WTC11 (cell line): ENCODE measurements at regions not wholly inside any gene's neighbourhood (a gene's known extent, or its start where the extent isn't known, plus 50 kb on each side); places are given as distances from the start of the nearest gene placed in this dataset.
A peak's percentile ranks its signal among the peaks of the same experiment; 100 is the strongest.
"Not testable (repeated sequence)": the region's sequence is repeated elsewhere in the genome, so short reads cannot be mapped to it uniquely, and the experiment has no call there.

Source experiments
- ATAC-seq: fragments of 200-7000 bp; cut with Tn5 transposase; 2 replicates; pipeline ENCODE4 v1.10.0; 2021; ENCODE audit warnings: mild to moderate bottlenecking, moderate library complexity
- CTCF ChIA-PET: fragments of 300-600 bp; sonication (Branson Sonifier 250); formaldehyde crosslinking; loops from one replicate; lab custom pipeline; 2021; ENCODE audit warnings: antibody characterized with exemption; lab: Charles Lee
- POLR2A ChIA-PET: fragments of 350-600 bp; sonication (Branson Sonifier 250); formaldehyde crosslinking; loops from one replicate; lab custom pipeline; 2021; ENCODE audit warnings: antibody characterized with exemption; lab: Charles Lee
- DNase-seq: peaks from one replicate; pipeline ENCODE4 v3.0.0; 2021; ENCODE audit warnings: low spot score
- H3K27ac Mint-ChIP-seq: 2 replicates; pipeline ENCODE4 v1.8.0; 2021; ENCODE audit warnings: mixed read lengths
- H3K27me3 Mint-ChIP-seq: 2 replicates; pipeline ENCODE4 v1.8.0; 2021; ENCODE audit warnings: low read depth, mild to moderate bottlenecking, moderate library complexity, mixed read lengths
- H3K36me3 Mint-ChIP-seq: 2 replicates; pipeline ENCODE4 v1.8.0; 2021; ENCODE audit warnings: mixed read lengths
- H3K4me1 Mint-ChIP-seq: 2 replicates; pipeline ENCODE4 v1.8.0; 2022; ENCODE audit warnings: mixed read lengths
- H3K4me3 Mint-ChIP-seq: 2 replicates; pipeline ENCODE4 v1.8.0; 2021; ENCODE audit warnings: mild to moderate bottlenecking, moderate library complexity, mixed read lengths
- H3K9me3 Mint-ChIP-seq: 2 replicates; pipeline ENCODE4 v1.8.0; 2021; ENCODE audit warnings: mixed read lengths
- E2F1 ChIP-seq: sonication (generic); formaldehyde crosslinking; IDR thresholded peaks from 2 replicates; pipeline ENCODE4 v1.8.0; 2022; ENCODE audit warnings: mild to moderate bottlenecking, missing genetic modification reagents
- ELF4 ChIP-seq: sonication (generic); formaldehyde crosslinking; IDR thresholded peaks from 2 replicates; pipeline ENCODE4 v1.8.1; 2022; ENCODE audit warnings: low read depth, mild to moderate bottlenecking, moderate library complexity, missing genetic modification reagents
- ERG ChIP-seq: fragments of 250-450 bp; sonication (Bioruptor Pico); IDR thresholded peaks from 2 replicates; pipeline ENCODE4 v1.8.0; 2021; ENCODE audit warnings: mild to moderate bottlenecking
- ETV6 ChIP-seq: sonication (generic); formaldehyde crosslinking; IDR thresholded peaks from 2 replicates; pipeline ENCODE4 v1.8.1; 2022; ENCODE audit warnings: mild to moderate bottlenecking, missing genetic modification reagents
- FOXK1 ChIP-seq: sonication (generic); formaldehyde crosslinking; IDR thresholded peaks from 2 replicates; pipeline ENCODE4 v1.8.0; 2022; ENCODE audit warnings: mild to moderate bottlenecking, moderate library complexity, missing genetic modification reagents
- HMGA2 ChIP-seq: fragments of 250-450 bp; sonication (Bioruptor Pico); IDR thresholded peaks from 2 replicates; pipeline ENCODE4 v1.4.0; 2021; ENCODE audit warnings: mild to moderate bottlenecking, moderate library complexity
- IRF1 ChIP-seq: sonication (generic); formaldehyde crosslinking; IDR thresholded peaks from 2 replicates; pipeline ENCODE4 v1.8.0; 2023; ENCODE audit warnings: missing genetic modification reagents
- JAZF1 ChIP-seq: fragments of 250-450 bp; sonication (Bioruptor Pico); IDR thresholded peaks from 2 replicates; pipeline ENCODE4 v1.9.0; 2021; ENCODE audit warnings: moderate library complexity, mild to moderate bottlenecking, inconsistent platforms
- NR1H2 ChIP-seq: sonication (generic); formaldehyde crosslinking; IDR thresholded peaks from 2 replicates; pipeline ENCODE4 v1.9.0; 2021; ENCODE audit warnings: mild to moderate bottlenecking, moderate library complexity, missing genetic modification reagents
- NR2C2 ChIP-seq: sonication (generic); formaldehyde crosslinking; IDR thresholded peaks from 2 replicates; pipeline ENCODE4 v1.8.0; 2022; ENCODE audit warnings: mild to moderate bottlenecking, missing genetic modification reagents
- PREB ChIP-seq: sonication (generic); formaldehyde crosslinking; IDR thresholded peaks from 2 replicates; pipeline ENCODE4 v1.8.1; 2022; ENCODE audit warnings: mild to moderate bottlenecking, missing genetic modification reagents, moderate library complexity, borderline replicate concordance
- TEAD1 ChIP-seq: sonication (generic); formaldehyde crosslinking; IDR thresholded peaks from 2 replicates; pipeline ENCODE4 v1.8.0; 2022; ENCODE audit warnings: mild to moderate bottlenecking, missing genetic modification reagents
- ZNF281 ChIP-seq: sonication (generic); formaldehyde crosslinking; IDR thresholded peaks from 2 replicates; pipeline ENCODE4 v1.8.0; 2023; ENCODE audit warnings: mild to moderate bottlenecking, missing genetic modification reagents
- ZNF671 ChIP-seq: fragments of 250-450 bp; sonication (Bioruptor Pico); IDR thresholded peaks from 2 replicates; pipeline ENCODE4 v1.8.0; 2021; ENCODE audit warnings: mild to moderate bottlenecking

GRCh38 chr4:33130662-33131061 is 2410.5 kb downstream of the PCDH7 start:
- peak; percentile 92; the same call in 1 of the 2 replicates for TF ChIP-seq HMGA2 (CRISPR knock-in tag)
- TF ChIP-seq, all 79 proteins: peak for 1; not testable (repeated sequence) for 78
- POLR2A ChIA-PET, CTCF ChIA-PET, H3K9me3 Mint-ChIP-seq, ATAC-seq, H3K27ac Mint-ChIP-seq, H3K36me3 Mint-ChIP-seq, DNase-seq, H3K4me3 Mint-ChIP-seq, H3K27me3 Mint-ChIP-seq: not testable (repeated sequence)
- peaks cover 11% of the 10 kb centered on the region for H3K4me1 Mint-ChIP-seq

- no peak for DNase-seq
- CTCF ChIA-PET: interaction anchor here (0.5 to 1.1 kb wide), 2 partner anchors 9 to 60 kb away, joined by 3 to 5 read pairs; no protein-coding TSS in a partner anchor
- ATAC-seq: peak; percentile 87
- H3K27ac Mint-ChIP-seq: no peak overlapping the region
- peaks cover 28% of the 10 kb centered on the region for H3K9me3 Mint-ChIP-seq
- peaks cover 11% of the 10 kb centered on the region for H3K4me1 Mint-ChIP-seq
- POLR2A ChIA-PET: interaction anchor here (0.5 kb wide), 1 partner anchor 860 kb away, joined by 3 read pairs; no protein-coding TSS in a partner anchor
- TF ChIP-seq NR1H2 (CRISPR knock-in tag) (no peak), E2F1 (CRISPR knock-in tag) (no peak)
- no peak overlapping the region for H3K4me3 Mint-ChIP-seq
- H3K36me3 Mint-ChIP-seq: 0 out of 2 replicates have a peak, but pooled peaks cover 5% of the 10 kb centered on the region
- H3K27me3 Mint-ChIP-seq: no peaks in the 10 kb centered on the region
These were observed 2413.6 kb downstream of the PCDH7 start for GRCh38 chr4:33133723-33134122.

- TF ChIP-seq IRF1 (CRISPR knock-in tag) (no peak), JAZF1 (CRISPR knock-in tag) (no peak), NR2C2 (CRISPR knock-in tag) (no peak), TEAD1 (CRISPR knock-in tag) (no peak), ETV6 (no peak), ELF4 (no peak), FOXK1 (CRISPR knock-in tag) (no peak), PREB (CRISPR knock-in tag) (no peak), ZNF671 (no peak), ERG (CRISPR knock-in tag) (no peak), ZNF281 (CRISPR knock-in tag) (no peak)
- TF ChIP-seq, all 79 proteins: peak for 0
- ChIA-PET CTCF (interaction anchor here (1.1 kb wide), 1 partner anchor 8 kb away, joined by 5 read pairs; no protein-coding TSS in a partner anchor), POLR2A (interaction anchor here (0.5 kb wide), 1 partner anchor 860 kb away, joined by 3 read pairs; no protein-coding TSS in a partner anchor)
- peaks cover 29% of the 10 kb centered on the region for H3K9me3 Mint-ChIP-seq
- ATAC-seq (no peak), DNase-seq (no peak)
- 0 out of 2 replicates have a peak, but pooled peaks cover 5% of the 10 kb centered on the region for H3K36me3 Mint-ChIP-seq
- no peaks in the 10 kb centered on the region for H3K27me3 Mint-ChIP-seq
- H3K4me3 Mint-ChIP-seq: no peak overlapping the region
- H3K27ac Mint-ChIP-seq: no peak overlapping the region
- H3K4me1 Mint-ChIP-seq: peaks cover 11% of the 10 kb centered on the region
These were observed 2414.2 kb downstream of the PCDH7 start for GRCh38 chr4:33134366-33134765.
